Nephron (organoid): ENCODE measurements at regions not wholly inside any gene's neighbourhood (a gene's known extent, or its start where the extent isn't known, plus 50 kb on each side); places are given as distances from the start of the nearest gene placed in this dataset.
A peak's percentile ranks its signal among the peaks of the same experiment; 100 is the strongest.
"Not testable (repeated sequence)": the region's sequence is repeated elsewhere in the genome, so short reads cannot be mapped to it uniquely, and the experiment has no call there.

Experiments
- H3K27ac Mint-ChIP-seq, 3 experiments: 2 replicates each; pipeline ENCODE4 v1.8.0; 2020; ENCODE audit warnings: mixed read lengths in 3 of 3, mild to moderate bottlenecking in 2 of 3, moderate library complexity in 1 of 3
- H3K27me3 Mint-ChIP-seq: 2 replicates; pipeline ENCODE4 v1.8.0; 2021; ENCODE audit warnings: low read depth, mild to moderate bottlenecking, moderate library complexity, mixed read lengths
- H3K36me3 Mint-ChIP-seq: 2 replicates; pipeline ENCODE4 v1.8.0; 2020; ENCODE audit warnings: low read depth, mixed read lengths
- H3K4me1 Mint-ChIP-seq: 2 replicates; pipeline ENCODE4 v1.8.0; 2020; ENCODE audit warnings: mixed read lengths
- H3K4me3 Mint-ChIP-seq, 3 experiments: 2 replicates each; pipeline ENCODE4 v1.8.0; 2020; ENCODE audit warnings: mild to moderate bottlenecking in 3 of 3, mixed read lengths in 3 of 3, moderate library complexity in 2 of 3
- H3K9me3 Mint-ChIP-seq: 2 replicates; pipeline ENCODE4 v1.8.0; 2020; ENCODE audit warnings: mixed read lengths
- TF ChIP-seq, protein P1 (sequence below), 3 experiments: fragments of 200-600 bp; sonication (generic); IDR thresholded peaks; one replicate each; pipeline ENCODE4 v1.5.0; 2021; ENCODE audit warnings: antibody characterized with exemption in 3 of 3; ENCODE audit not compliant: unreplicated experiment in 3 of 3

DNA sequence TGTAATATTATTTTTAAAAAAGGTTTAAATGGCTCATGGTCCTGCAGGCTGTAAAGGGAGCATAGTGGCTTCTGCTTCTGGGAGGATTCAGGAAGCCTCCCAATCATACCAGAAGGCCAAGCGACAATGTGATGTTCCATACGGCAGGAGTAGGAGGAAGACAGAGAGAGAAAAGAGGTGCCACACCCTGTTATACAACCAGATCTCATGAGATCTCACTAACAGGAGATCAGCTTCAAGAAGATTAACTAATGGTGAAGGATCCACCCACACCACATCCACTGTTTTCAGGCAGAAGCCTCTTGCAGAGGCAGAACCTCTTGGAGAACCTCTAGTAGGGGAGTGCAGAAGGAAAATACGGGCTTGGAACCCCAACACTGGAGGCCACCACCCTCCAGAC lies 103.9 kb upstream of the TEKT4 start:
- Mint-ChIP-seq H3K27me3 (no peaks in the 10 kb centered on the region), H3K9me3 (peaks cover 57% of the 10 kb centered on the region), H3K4me3 (no peak overlapping the region), H3K36me3 (peaks cover 5% of the 10 kb centered on the region), H3K27ac (no peak overlapping the region), H3K4me1 (no peaks in the 10 kb centered on the region)
- TF ChIP-seq, protein P1, sequence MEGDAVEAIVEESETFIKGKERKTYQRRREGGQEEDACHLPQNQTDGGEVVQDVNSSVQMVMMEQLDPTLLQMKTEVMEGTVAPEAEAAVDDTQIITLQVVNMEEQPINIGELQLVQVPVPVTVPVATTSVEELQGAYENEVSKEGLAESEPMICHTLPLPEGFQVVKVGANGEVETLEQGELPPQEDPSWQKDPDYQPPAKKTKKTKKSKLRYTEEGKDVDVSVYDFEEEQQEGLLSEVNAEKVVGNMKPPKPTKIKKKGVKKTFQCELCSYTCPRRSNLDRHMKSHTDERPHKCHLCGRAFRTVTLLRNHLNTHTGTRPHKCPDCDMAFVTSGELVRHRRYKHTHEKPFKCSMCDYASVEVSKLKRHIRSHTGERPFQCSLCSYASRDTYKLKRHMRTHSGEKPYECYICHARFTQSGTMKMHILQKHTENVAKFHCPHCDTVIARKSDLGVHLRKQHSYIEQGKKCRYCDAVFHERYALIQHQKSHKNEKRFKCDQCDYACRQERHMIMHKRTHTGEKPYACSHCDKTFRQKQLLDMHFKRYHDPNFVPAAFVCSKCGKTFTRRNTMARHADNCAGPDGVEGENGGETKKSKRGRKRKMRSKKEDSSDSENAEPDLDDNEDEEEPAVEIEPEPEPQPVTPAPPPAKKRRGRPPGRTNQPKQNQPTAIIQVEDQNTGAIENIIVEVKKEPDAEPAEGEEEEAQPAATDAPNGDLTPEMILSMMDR (IDR thresholded peaks at IDR 0.05; ENCODE audit: unreplicated experiment in 3 of 3), result no peak

DNA sequence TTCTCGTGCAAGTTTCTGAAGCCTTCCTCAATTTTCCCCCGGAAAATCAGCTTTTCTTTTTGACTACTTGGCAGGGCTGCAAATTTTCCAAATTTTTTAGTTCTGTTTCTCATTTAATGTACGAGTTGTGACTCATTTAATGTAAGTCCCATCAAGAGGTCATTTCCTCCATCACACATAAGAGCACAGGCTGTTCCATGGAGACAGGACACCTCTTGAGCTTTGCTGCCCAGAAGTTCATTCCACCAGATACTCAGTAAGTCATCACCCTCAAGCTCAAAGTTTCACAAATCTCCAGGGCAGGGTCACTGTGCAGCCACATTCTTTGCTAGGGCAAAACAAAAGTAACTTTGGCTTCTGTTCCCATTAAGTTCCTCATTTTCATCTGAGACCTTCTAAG lies 101.5 kb upstream of the TEKT4 start:
- H3K9me3 Mint-ChIP-seq, result peaks cover 54% of the 10 kb centered on the region
- no peaks in the 10 kb centered on the region for H3K36me3 Mint-ChIP-seq
- TF ChIP-seq, protein P1 (IDR thresholded peaks at IDR 0.05; ENCODE audit: unreplicated experiment in 3 of 3), result no peak
- H3K27me3 Mint-ChIP-seq, result no peaks in the 10 kb centered on the region
- no peaks in the 10 kb centered on the region for H3K4me1 Mint-ChIP-seq
- H3K4me3 Mint-ChIP-seq, result no peak overlapping the region
- H3K27ac Mint-ChIP-seq, result no peak overlapping the region

DNA sequence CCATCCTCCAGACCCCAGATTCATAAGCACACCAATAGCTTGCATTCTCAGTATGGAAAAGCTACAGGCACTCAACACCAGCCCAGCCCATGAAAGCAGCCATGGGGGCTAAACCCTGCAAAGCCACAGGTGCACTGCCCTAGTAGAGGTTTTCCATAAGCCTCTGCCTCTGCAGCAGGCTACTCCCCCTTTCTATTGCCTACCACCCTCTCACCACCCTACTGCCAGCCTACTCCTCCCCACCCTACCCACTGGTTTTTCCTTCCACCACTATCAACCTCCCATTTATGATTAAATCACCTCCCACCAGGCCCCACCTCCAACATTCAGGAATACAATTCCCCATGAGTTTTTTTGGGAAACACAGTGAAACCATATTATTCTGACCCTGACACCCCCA lies 96.4 kb upstream of the TEKT4 start:
- H3K27me3 Mint-ChIP-seq, result no peaks in the 10 kb centered on the region
- no peaks in the 10 kb centered on the region for H3K36me3 Mint-ChIP-seq
- H3K27ac Mint-ChIP-seq, result no peak overlapping the region
- no peak overlapping the region for H3K4me3 Mint-ChIP-seq
- TF ChIP-seq, protein P1 (IDR thresholded peaks at IDR 0.05; ENCODE audit: unreplicated experiment in 3 of 3), result no peak
- H3K4me1 Mint-ChIP-seq, result no peaks in the 10 kb centered on the region
- peaks cover 63% of the 10 kb centered on the region for H3K9me3 Mint-ChIP-seq

DNA sequence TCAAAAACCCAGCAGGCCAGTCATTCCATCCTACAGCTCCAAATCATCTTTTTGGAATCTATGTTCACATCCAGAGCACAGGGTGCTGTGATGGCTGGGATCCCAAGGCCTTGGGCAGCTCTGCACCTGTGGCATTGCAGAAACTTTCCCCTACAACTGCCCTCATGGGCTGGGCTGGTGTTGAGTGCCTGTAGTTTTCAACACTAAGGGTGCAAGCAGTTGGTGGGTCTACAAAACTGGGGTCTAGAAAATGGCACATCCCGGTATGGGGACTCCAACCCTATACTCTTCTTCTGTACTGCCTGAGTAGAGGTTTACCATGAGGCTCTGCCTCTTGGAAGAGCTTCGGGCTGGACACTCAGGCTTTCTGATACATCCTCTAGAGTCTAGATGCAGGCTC lies 95.2 kb upstream of the TEKT4 start:
- no peak overlapping the region for H3K4me3 Mint-ChIP-seq
- TF ChIP-seq, protein P1 (IDR thresholded peaks at IDR 0.05; ENCODE audit: unreplicated experiment in 3 of 3), result no peak
- no peaks in the 10 kb centered on the region for H3K27me3 Mint-ChIP-seq
- no peaks in the 10 kb centered on the region for H3K36me3 Mint-ChIP-seq
- H3K9me3 Mint-ChIP-seq, result peaks cover 62% of the 10 kb centered on the region
- no peaks in the 10 kb centered on the region for H3K4me1 Mint-ChIP-seq
- H3K27ac Mint-ChIP-seq, result no peak overlapping the region

DNA sequence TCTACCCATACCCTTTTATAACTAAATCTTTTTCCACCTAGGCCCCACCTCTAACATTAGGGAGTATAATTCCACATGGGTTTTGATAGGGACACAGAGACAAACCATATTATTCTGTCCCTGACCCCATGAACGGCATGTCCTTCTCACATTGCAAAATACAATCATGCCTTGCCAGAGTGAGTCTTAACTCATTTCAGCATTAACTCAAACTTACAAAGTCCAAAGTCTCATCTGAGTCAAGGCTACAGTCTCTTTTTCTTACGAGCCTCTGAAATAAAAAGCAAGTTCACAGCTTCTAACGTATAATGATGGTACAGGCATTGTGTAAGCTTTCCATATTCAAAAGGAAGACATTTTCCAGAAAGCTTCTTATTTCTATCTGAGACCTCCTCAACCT lies 86.1 kb upstream of the TEKT4 start:
- H3K9me3 Mint-ChIP-seq, result peaks cover 47% of the 10 kb centered on the region
- not testable (repeated sequence) for H3K4me1 Mint-ChIP-seq, H3K27me3 Mint-ChIP-seq, H3K27ac Mint-ChIP-seq, H3K36me3 Mint-ChIP-seq, H3K4me3 Mint-ChIP-seq

DNA sequence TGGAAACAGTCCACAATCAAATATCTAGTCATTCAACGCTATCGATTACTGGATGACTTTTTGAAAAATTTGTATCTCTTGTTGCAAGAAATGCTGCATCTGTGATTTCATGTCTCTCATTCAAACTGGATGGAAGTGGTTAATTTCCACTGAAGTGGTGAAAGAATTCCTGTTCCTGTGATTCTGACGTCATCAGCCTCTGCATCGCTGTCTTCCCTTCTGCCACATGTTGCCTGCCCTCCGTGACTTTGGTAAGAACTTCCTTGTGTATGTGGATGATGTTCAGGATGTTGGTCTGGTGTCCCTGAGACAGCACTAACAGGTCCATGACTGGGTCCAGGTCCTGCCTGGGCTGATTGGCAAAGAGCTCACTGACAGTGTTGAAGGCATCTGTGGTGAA lies 84.8 kb upstream of the TEKT4 start:
- not testable (repeated sequence) for H3K27me3 Mint-ChIP-seq, H3K4me3 Mint-ChIP-seq, H3K27ac Mint-ChIP-seq, H3K36me3 Mint-ChIP-seq, H3K4me1 Mint-ChIP-seq
- peaks cover 45% of the 10 kb centered on the region for H3K9me3 Mint-ChIP-seq

DNA sequence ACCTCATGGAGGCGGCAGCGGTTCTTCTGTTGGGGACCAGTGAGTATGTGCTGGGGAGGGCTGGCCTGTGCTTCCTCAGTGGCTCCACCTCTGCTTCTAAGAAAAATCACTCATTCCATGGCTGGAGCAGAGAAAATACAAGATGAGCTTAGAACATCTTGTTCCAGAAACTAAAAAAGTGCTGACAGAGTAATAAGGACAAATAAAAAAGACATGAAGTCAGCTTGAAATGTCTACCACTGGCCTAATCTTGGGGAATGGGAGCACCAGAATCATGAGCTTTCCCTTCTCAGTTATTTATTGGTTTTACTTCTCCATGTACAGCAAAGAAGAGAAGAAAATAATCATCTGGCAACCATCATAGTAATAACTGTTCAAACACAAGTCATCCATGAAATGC lies 81.1 kb upstream of the TEKT4 start:
- H3K4me3 Mint-ChIP-seq, H3K27ac Mint-ChIP-seq, H3K4me1 Mint-ChIP-seq, H3K36me3 Mint-ChIP-seq, H3K27me3 Mint-ChIP-seq: not testable (repeated sequence)
- peaks cover 35% of the 10 kb centered on the region for H3K9me3 Mint-ChIP-seq

DNA sequence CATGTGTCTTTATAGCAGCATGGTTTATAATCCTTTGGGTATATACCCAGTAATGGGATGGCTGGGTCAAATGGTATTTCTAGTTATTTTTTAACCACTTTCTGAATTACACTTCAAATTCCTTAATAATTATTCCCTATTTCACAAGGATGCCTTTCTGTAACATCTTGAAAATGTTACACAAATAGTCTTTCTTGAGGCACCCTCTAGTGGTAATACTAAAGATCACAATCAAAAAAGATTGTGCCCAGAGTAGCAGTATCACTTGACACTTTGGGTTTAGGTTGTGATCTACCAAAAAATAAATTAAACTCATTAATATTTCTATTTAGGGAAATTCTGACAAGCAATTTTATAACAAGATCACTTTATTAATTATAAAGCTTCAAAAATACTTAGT lies 74.0 kb upstream of the TEKT4 start:
- not testable (repeated sequence) for H3K27ac Mint-ChIP-seq, H3K4me1 Mint-ChIP-seq, H3K27me3 Mint-ChIP-seq, H3K36me3 Mint-ChIP-seq, H3K9me3 Mint-ChIP-seq, H3K4me3 Mint-ChIP-seq
- TF ChIP-seq, protein P1 (IDR thresholded peaks at IDR 0.05; ENCODE audit: unreplicated experiment in 3 of 3), result peak in 2 of 3 experiments; percentile 25 to 28
